HCT116 (cell line): ENCODE measurements at regions not wholly inside any gene's neighbourhood (a gene's known extent, or its start where the extent isn't known, plus 50 kb on each side); places are given as distances from the start of the nearest gene placed in this dataset.

Experiments used
- CEBPB ChIP-seq: IDR thresholded peaks from 2 replicates; pipeline ENCODE4 v1.6.1; 2012; ENCODE audit warnings: low read depth
- CTCF ChIP-seq, 3 experiments: fragments of 200-600 bp in 1 of 3; sonication (generic) in 1 of 3; IDR thresholded peaks in 2 of 3; conservative IDR thresholded peaks in 1 of 3; 2 replicates each; pipeline ENCODE4 v1.5.1; 2012 to 2017; ENCODE audit warnings: low read depth in 2 of 3, low read length in 2 of 3, antibody characterized with exemption in 1 of 3, borderline replicate concordance in 1 of 3, control low read depth in 1 of 3, mild to moderate bottlenecking in 1 of 3, mixed read lengths in 1 of 3, mixed run types in 1 of 3, moderate library complexity in 1 of 3; ENCODE audit not compliant: insufficient read depth in 1 of 3
- EZH2phosphoT487 ChIP-seq: fragments of 200-600 bp; IDR thresholded peaks from 2 replicates; pipeline ENCODE4 v1.6.1; 2018; ENCODE audit warnings: antibody characterized with exemption, borderline replicate concordance
- JUND ChIP-seq: IDR thresholded peaks from 2 replicates; pipeline ENCODE4 v1.6.1; 2012
- POLR2A ChIP-seq: IDR thresholded peaks from 2 replicates; pipeline ENCODE4 v1.7.0; 2011; ENCODE audit warnings: borderline replicate concordance; ENCODE audit not compliant: insufficient read depth, insufficient read length; ENCODE audit errors: extremely low read depth
- RAD21 ChIP-seq: IDR thresholded peaks from 2 replicates; pipeline ENCODE4 v1.6.1; 2012; ENCODE audit warnings: low read depth, mild to moderate bottlenecking
- REST ChIP-seq: IDR thresholded peaks from 2 replicates; pipeline ENCODE4 v1.6.1; 2012; ENCODE audit warnings: low read depth
- ZNF274 ChIP-seq: fragments of 200-500 bp; sonication (Bioruptor generic); IDR thresholded peaks from 2 replicates; pipeline ENCODE4 v1.6.1; 2014; ENCODE audit warnings: mild to moderate bottlenecking, low read depth, low read length, inconsistent platforms

- TF ChIP-seq POLR2A (no peak), CTCF (IDR thresholded peaks at IDR 0.05 in 2 of 3, conservative IDR thresholded peaks at IDR 0.05 in 1 of 3; ENCODE audit: borderline replicate concordance in 1 of 3, insufficient read depth in 1 of 3, low read depth in 2 of 3, low read length in 2 of 3) (no peak), ZNF274 (no peak), EZH2phosphoT487 (no peak), CEBPB (no peak), RAD21 (no peak), REST (no peak), JUND (peak; percentile 73)
Observed at GRCh38 chr2:19611491-19612332, 253.3 kb upstream of the OSR1 start.
